Smooth muscle cell (in vitro differentiated cells): ENCODE measurements at regions not wholly inside any gene's neighbourhood (a gene's known extent, or its start where the extent isn't known, plus 50 kb on each side); places are given as distances from the start of the nearest gene placed in this dataset.

Experiments
- DNase-seq: peaks from one replicate; lab custom pipeline; 2025; ENCODE audit not compliant: unreplicated experiment; lab: John Stamatoyannopoulos, UW
- H2AFZ ChIP-seq: fragments of 200-600 bp; sonication (generic); 2 replicates; pipeline ENCODE4 v1.6.0; 2016; ENCODE audit warnings: antibody characterized with exemption, low read depth, mild to moderate bottlenecking
- H3F3A ChIP-seq: fragments of 200-600 bp; sonication (generic); 2 replicates; pipeline ENCODE4 v1.6.0; 2017; ENCODE audit warnings: antibody characterized with exemption, low read depth
- H3K27ac ChIP-seq: fragments of 200-600 bp; sonication (generic); 2 replicates; pipeline ENCODE4 v1.5.1; 2016; ENCODE audit warnings: low read depth, mild to moderate bottlenecking
- H3K27me3 ChIP-seq: fragments of 200-600 bp; sonication (generic); 2 replicates; pipeline ENCODE4 v1.6.1; 2016; ENCODE audit warnings: low read depth, mild to moderate bottlenecking
- H3K36me3 ChIP-seq: fragments of 200-600 bp; sonication (generic); 2 replicates; pipeline ENCODE4 v1.5.1; 2016; ENCODE audit warnings: low read depth
- H3K4me1 ChIP-seq: fragments of 200-600 bp; sonication (generic); 2 replicates; pipeline ENCODE4 v1.5.1; 2016; ENCODE audit warnings: low read depth
- H3K4me2 ChIP-seq: fragments of 200-600 bp; sonication (generic); 2 replicates; pipeline ENCODE4 v1.6.0; 2016; ENCODE audit warnings: mild to moderate bottlenecking
- H3K4me3 ChIP-seq: fragments of 200-600 bp; sonication (generic); 2 replicates; pipeline ENCODE4 v1.5.1; 2016; ENCODE audit warnings: mild to moderate bottlenecking
- H3K79me2 ChIP-seq: fragments of 200-600 bp; sonication (generic); 2 replicates; pipeline ENCODE4 v1.6.0; 2016; ENCODE audit warnings: low read depth, mild to moderate bottlenecking
- H3K9ac ChIP-seq: fragments of 200-600 bp; sonication (generic); 2 replicates; pipeline ENCODE4 v1.6.0; 2016; ENCODE audit warnings: low read depth
- H3K9me3 ChIP-seq: fragments of 200-600 bp; sonication (generic); replicated peaks from 2 replicates; pipeline ENCODE4 v1.5.1; 2016; ENCODE audit warnings: low read depth
- H4K20me1 ChIP-seq: fragments of 200-600 bp; sonication (generic); 2 replicates; pipeline ENCODE4 v1.6.0; 2016; ENCODE audit warnings: low read depth
- CTCF ChIP-seq: fragments of 200-600 bp; sonication (generic); IDR thresholded peaks from 2 replicates; pipeline ENCODE4 v1.5.1; 2017; ENCODE audit warnings: borderline replicate concordance, mild to moderate bottlenecking, antibody characterized with exemption; ENCODE audit not compliant: insufficient read depth, poor library complexity, severe bottlenecking
- WGBS: methylation state at CpG from one replicate; pipeline ENCODE4 v1.1.7; 2016; ENCODE audit warnings: low lambda C conversion rate; 5-methylcytosine and 5-hydroxymethylcytosine counted together

- Histone ChIP-seq H2AFZ (no peak overlapping the region), H3F3A (peaks cover 39% of the 10 kb centered on the region), H4K20me1 (peaks cover 98% of the 10 kb centered on the region), H3K79me2 (peaks cover 74% of the 10 kb centered on the region), H3K4me3 (no peak overlapping the region), H3K27me3 (no peaks in the 10 kb centered on the region), H3K9ac (no peak overlapping the region), H3K27ac (peak overlapping the region; percentile 37), H3K4me2 (peak overlapping the region; percentile 35), H3K9me3 (no peaks in the 10 kb centered on the region), H3K4me1 (peaks cover 40% of the 10 kb centered on the region), H3K36me3 (no peaks in the 10 kb centered on the region)
- TF ChIP-seq CTCF, result no peak
- 72% methylated on average over 14 of the region's 14 CpGs for WGBS
- no peak for DNase-seq
These were observed 288.7 kb downstream of the SEC14L1 start for GRCh38 chr17:77429369-77429968.

- WGBS, result 10% methylated on average over 16 of the region's 16 CpGs
- H3F3A ChIP-seq, result peaks cover 41% of the 10 kb centered on the region
- no peak overlapping the region for H3K4me3 ChIP-seq
- no peaks in the 10 kb centered on the region for H3K36me3 ChIP-seq
- peak overlapping the region; percentile 35 for H3K4me2 ChIP-seq
- peak; percentile 79 for TF ChIP-seq CTCF
- peaks cover 44% of the 10 kb centered on the region for H3K4me1 ChIP-seq
- H3K27ac ChIP-seq, result peak overlapping the region; percentile 95
- no peaks in the 10 kb centered on the region for H3K27me3 ChIP-seq
- peak overlapping the region; percentile 67 for H3K9ac ChIP-seq
- no peak overlapping the region for H2AFZ ChIP-seq
- H3K79me2 ChIP-seq, result peaks cover 73% of the 10 kb centered on the region
- no peaks in the 10 kb centered on the region for H3K9me3 ChIP-seq
- peak; percentile 93 for DNase-seq
- H4K20me1 ChIP-seq, result peaks cover 98% of the 10 kb centered on the region
These were observed 289.4 kb downstream of the SEC14L1 start for GRCh38 chr17:77429969-77430752.

GRCh38 chr17:77432034-77432661 is 291.4 kb downstream of the SEC14L1 start:
- DNase-seq, result no peak
- Histone ChIP-seq H3K4me2 (peak overlapping the region; percentile 65), H3K4me1 (peaks cover 54% of the 10 kb centered on the region), H3K27me3 (no peaks in the 10 kb centered on the region), H3K9ac (no peak overlapping the region), H3K36me3 (no peaks in the 10 kb centered on the region), H3K9me3 (no peaks in the 10 kb centered on the region), H3K27ac (peak overlapping the region; percentile 95), H3K4me3 (no peak overlapping the region), H2AFZ (no peak overlapping the region), H4K20me1 (peaks cover 98% of the 10 kb centered on the region), H3F3A (peaks cover 34% of the 10 kb centered on the region), H3K79me2 (peaks cover 77% of the 10 kb centered on the region)
- 81% methylated on average over 16 of the region's 16 CpGs for WGBS
- TF ChIP-seq CTCF, result no peak
